Smooth muscle cell (in vitro differentiated cells): ENCODE measurements at regions not wholly inside any gene's neighbourhood (a gene's known extent, or its start where the extent isn't known, plus 50 kb on each side); places are given as distances from the start of the nearest gene placed in this dataset.

Experiments used
- DNase-seq: peaks from one replicate; lab custom pipeline; 2025; ENCODE audit not compliant: unreplicated experiment; lab: John Stamatoyannopoulos, UW
- H2AFZ ChIP-seq: fragments of 200-600 bp; sonication (generic); 2 replicates; pipeline ENCODE4 v1.6.0; 2016; ENCODE audit warnings: antibody characterized with exemption, low read depth, mild to moderate bottlenecking
- H3F3A ChIP-seq: fragments of 200-600 bp; sonication (generic); 2 replicates; pipeline ENCODE4 v1.6.0; 2017; ENCODE audit warnings: antibody characterized with exemption, low read depth
- H3K27ac ChIP-seq: fragments of 200-600 bp; sonication (generic); 2 replicates; pipeline ENCODE4 v1.5.1; 2016; ENCODE audit warnings: low read depth, mild to moderate bottlenecking
- H3K27me3 ChIP-seq: fragments of 200-600 bp; sonication (generic); 2 replicates; pipeline ENCODE4 v1.6.1; 2016; ENCODE audit warnings: low read depth, mild to moderate bottlenecking
- H3K36me3 ChIP-seq: fragments of 200-600 bp; sonication (generic); 2 replicates; pipeline ENCODE4 v1.5.1; 2016; ENCODE audit warnings: low read depth
- H3K4me1 ChIP-seq: fragments of 200-600 bp; sonication (generic); 2 replicates; pipeline ENCODE4 v1.5.1; 2016; ENCODE audit warnings: low read depth
- H3K4me2 ChIP-seq: fragments of 200-600 bp; sonication (generic); 2 replicates; pipeline ENCODE4 v1.6.0; 2016; ENCODE audit warnings: mild to moderate bottlenecking
- H3K4me3 ChIP-seq: fragments of 200-600 bp; sonication (generic); 2 replicates; pipeline ENCODE4 v1.5.1; 2016; ENCODE audit warnings: mild to moderate bottlenecking
- H3K79me2 ChIP-seq: fragments of 200-600 bp; sonication (generic); 2 replicates; pipeline ENCODE4 v1.6.0; 2016; ENCODE audit warnings: low read depth, mild to moderate bottlenecking
- H3K9ac ChIP-seq: fragments of 200-600 bp; sonication (generic); 2 replicates; pipeline ENCODE4 v1.6.0; 2016; ENCODE audit warnings: low read depth
- H3K9me3 ChIP-seq: fragments of 200-600 bp; sonication (generic); replicated peaks from 2 replicates; pipeline ENCODE4 v1.5.1; 2016; ENCODE audit warnings: low read depth
- H4K20me1 ChIP-seq: fragments of 200-600 bp; sonication (generic); 2 replicates; pipeline ENCODE4 v1.6.0; 2016; ENCODE audit warnings: low read depth
- CTCF ChIP-seq: fragments of 200-600 bp; sonication (generic); IDR thresholded peaks from 2 replicates; pipeline ENCODE4 v1.5.1; 2017; ENCODE audit warnings: borderline replicate concordance, mild to moderate bottlenecking, antibody characterized with exemption; ENCODE audit not compliant: insufficient read depth, poor library complexity, severe bottlenecking
- WGBS: methylation state at CpG from one replicate; pipeline ENCODE4 v1.1.7; 2016; ENCODE audit warnings: low lambda C conversion rate; 5-methylcytosine and 5-hydroxymethylcytosine counted together

- Histone ChIP-seq H2AFZ (no peak overlapping the region), H3F3A (peaks cover 33% of the 10 kb centered on the region), H3K36me3 (no peaks in the 10 kb centered on the region), H3K9me3 (no peaks in the 10 kb centered on the region), H3K4me2 (no peak overlapping the region), H3K27ac (no peak overlapping the region), H3K9ac (no peak overlapping the region), H3K27me3 (no peaks in the 10 kb centered on the region), H3K4me1 (no peaks in the 10 kb centered on the region), H4K20me1 (no peaks in the 10 kb centered on the region), H3K79me2 (no peaks in the 10 kb centered on the region), H3K4me3 (no peak overlapping the region)
- 58% methylated on average over 3 of the region's 3 CpGs for WGBS
- no peak for DNase-seq
- no peak for TF ChIP-seq CTCF
Observed at GRCh38 chr12:115201966-115202365, 518.0 kb upstream of the TBX3 start.

GRCh38 chr12:115199831-115200230 lies 515.9 kb upstream of the TBX3 start:
- Histone ChIP-seq H3K4me1 (peaks cover under 1% of the 10 kb centered on the region), H3K9ac (no peak overlapping the region)
- 48% methylated on average over 1 of the region's 1 CpG for WGBS

DNA sequence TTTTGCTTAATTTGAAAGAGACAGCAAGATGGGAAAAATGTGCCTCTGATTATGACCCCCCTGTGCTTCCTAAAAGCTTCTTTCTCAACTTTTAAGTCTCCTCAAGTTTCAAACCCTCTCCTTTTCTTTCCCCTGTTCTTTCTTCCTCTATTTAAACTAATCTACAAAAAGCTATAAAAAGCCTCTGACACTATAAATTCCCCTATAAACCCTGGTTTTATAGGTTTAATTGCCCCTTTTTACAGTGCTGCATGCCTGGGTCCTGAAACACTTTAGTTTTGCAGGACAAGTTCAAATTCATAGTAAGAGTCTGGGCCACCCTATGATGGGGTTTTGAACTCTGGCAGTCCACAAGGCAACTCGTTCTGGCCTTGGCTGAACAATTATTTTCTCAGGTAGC lies 510.9 kb upstream of the TBX3 start:
- Histone ChIP-seq H3K79me2 (no peaks in the 10 kb centered on the region), H3K4me3 (no peak overlapping the region), H4K20me1 (no peaks in the 10 kb centered on the region), H3K36me3 (no peaks in the 10 kb centered on the region), H2AFZ (peak overlapping the region; percentile 65), H3K4me2 (peak overlapping the region; percentile 54), H3K27me3 (no peaks in the 10 kb centered on the region), H3K4me1 (peaks cover 13% of the 10 kb centered on the region), H3K9me3 (no peaks in the 10 kb centered on the region), H3K9ac (no peak overlapping the region), H3K27ac (peak overlapping the region; percentile 4), H3F3A (no peaks in the 10 kb centered on the region)
- no peak for DNase-seq
- 25% methylated on average over 1 of the region's 1 CpG for WGBS
- no peak for TF ChIP-seq CTCF

More at GRCh38 chr12:115199831-115200230, 515.9 kb upstream of the TBX3 start:
- Histone ChIP-seq H3K36me3 (no peaks in the 10 kb centered on the region), H3K4me3 (no peak overlapping the region), H3K27me3 (no peaks in the 10 kb centered on the region), H2AFZ (peak overlapping the region; percentile 45), H3K79me2 (no peaks in the 10 kb centered on the region), H3K27ac (no peak overlapping the region), H4K20me1 (no peaks in the 10 kb centered on the region), H3F3A (peaks cover 15% of the 10 kb centered on the region), H3K4me2 (peak overlapping the region; percentile 0), H3K9me3 (no peaks in the 10 kb centered on the region)
- TF ChIP-seq CTCF: no peak
- no peak for DNase-seq

DNA sequence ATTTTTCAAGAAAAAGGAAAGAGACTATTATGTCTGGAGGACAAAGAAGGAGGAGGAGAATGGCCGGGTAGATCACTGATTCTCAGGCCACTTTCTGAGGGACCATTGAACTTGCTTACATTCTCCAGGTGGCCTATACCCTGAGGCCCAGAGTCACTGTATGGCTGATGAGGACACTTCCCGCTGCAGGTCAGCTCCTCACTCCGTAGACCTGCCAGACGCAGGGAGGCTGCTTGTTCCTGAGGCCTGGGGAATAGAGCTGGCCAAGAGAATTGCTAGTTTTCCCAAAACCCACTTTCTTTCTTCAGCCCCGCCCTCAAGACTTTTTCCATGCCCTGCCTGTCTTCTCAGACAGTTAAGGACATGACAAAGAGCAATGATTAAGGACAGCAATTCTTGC lies 510.5 kb upstream of the TBX3 start:
- Histone ChIP-seq H3K27ac (peak overlapping the region; percentile 4), H3K27me3 (no peaks in the 10 kb centered on the region), H3K9ac (no peak overlapping the region), H3K36me3 (no peaks in the 10 kb centered on the region), H3K4me3 (no peak overlapping the region), H3K4me2 (peak overlapping the region; percentile 54), H3K79me2 (no peaks in the 10 kb centered on the region), H4K20me1 (no peaks in the 10 kb centered on the region), H3K9me3 (no peaks in the 10 kb centered on the region), H3F3A (no peaks in the 10 kb centered on the region), H3K4me1 (peaks cover 14% of the 10 kb centered on the region), H2AFZ (peak overlapping the region; percentile 65)
- no peak for TF ChIP-seq CTCF
- 36% methylated on average over 5 of the region's 5 CpGs for WGBS
- no peak for DNase-seq
